Brain microvascular endothelial cell (primary cell): ENCODE measurements at regions not wholly inside any gene's neighbourhood (a gene's known extent, or its start where the extent isn't known, plus 50 kb on each side); places are given as distances from the start of the nearest gene placed in this dataset.
A peak's percentile ranks its signal among the peaks of the same experiment; 100 is the strongest.

Source experiments
- DNase-seq: peaks from one replicate; pipeline ENCODE4 v3.0.0-alpha.2; 2020
- H3K27ac ChIP-seq: fragments of 250-450 bp; sonication (Bioruptor Pico); 2 replicates; pipeline ENCODE4 v1.5.1; 2020; ENCODE audit warnings: mild to moderate bottlenecking, moderate library complexity
- H3K27me3 ChIP-seq: fragments of 250-450 bp; sonication (Bioruptor Pico); replicated peaks from 2 replicates; pipeline ENCODE4 v1.5.1; 2020; ENCODE audit warnings: mild to moderate bottlenecking
- H3K36me3 ChIP-seq: fragments of 250-450 bp; sonication (Bioruptor Pico); replicated peaks from 2 replicates; pipeline ENCODE4 v1.5.1; 2020; ENCODE audit warnings: mild to moderate bottlenecking
- H3K4me3 ChIP-seq: 2 replicates; pipeline ENCODE4 v1.5.1; 2011; ENCODE audit warnings: low read depth, mild to moderate bottlenecking, control low read depth, low read length, moderate library complexity
- CTCF ChIP-seq: IDR thresholded peaks from 2 replicates; pipeline ENCODE4 v1.5.1; 2011; ENCODE audit warnings: low read depth, mild to moderate bottlenecking, moderate library complexity, low read length, control low read depth, inconsistent platforms; ENCODE audit errors: missing control alignments
- in situ Hi-C: cut with HindIII; loops from 2 replicates; pipeline ENCODE4 v1.10.0; 2017; ENCODE audit warnings: low sequenced_read_pairs, low pct_ligation_motif_present

GRCh38 chr5:91494447-91494996, 111.4 kb upstream of the ARRDC3 start:
- no peak for TF ChIP-seq CTCF
- Histone ChIP-seq H3K27ac (no peak overlapping the region), H3K36me3 (no peaks in the 10 kb centered on the region), H3K4me3 (no peak overlapping the region), H3K27me3 (no peaks in the 10 kb centered on the region)
- DNase-seq = no peak
- in situ Hi-C loops = no loop called here

- H3K27ac ChIP-seq = no peak overlapping the region
- no peaks in the 10 kb centered on the region for H3K36me3 ChIP-seq
- in situ Hi-C loops = no loop called here
- no peaks in the 10 kb centered on the region for H3K27me3 ChIP-seq
- DNase-seq = no peak
- H3K4me3 ChIP-seq = no peak overlapping the region
- no peak for TF ChIP-seq CTCF
Observed at GRCh38 chr5:91493086-91493485, 110.0 kb upstream of the ARRDC3 start.

- Histone ChIP-seq H3K36me3 (no peaks in the 10 kb centered on the region), H3K27ac (no peak overlapping the region), H3K27me3 (no peaks in the 10 kb centered on the region), H3K4me3 (no peak overlapping the region)
- in situ Hi-C loops = no loop called here
- no peak for TF ChIP-seq CTCF
- no peak for DNase-seq
Observed at GRCh38 chr5:91491229-91491628, 108.1 kb upstream of the ARRDC3 start.

GRCh38 chr5:91490316-91490715, 107.2 kb upstream of the ARRDC3 start:
- H3K4me3 ChIP-seq = no peak overlapping the region
- TF ChIP-seq CTCF = no peak
- H3K27me3 ChIP-seq = no peaks in the 10 kb centered on the region
- no peak overlapping the region for H3K27ac ChIP-seq
- in situ Hi-C loops = no loop called here
- DNase-seq = no peak
- H3K36me3 ChIP-seq = no peaks in the 10 kb centered on the region

GRCh38 chr5:91487420-91487819, 104.3 kb upstream of the ARRDC3 start:
- Histone ChIP-seq H3K36me3 (no peaks in the 10 kb centered on the region), H3K27ac (no peak overlapping the region), H3K4me3 (no peak overlapping the region), H3K27me3 (no peaks in the 10 kb centered on the region)
- no peak for TF ChIP-seq CTCF
- in situ Hi-C loops = no loop called here
- DNase-seq = no peak

GRCh38 chr5:91486638-91487037, 103.5 kb upstream of the ARRDC3 start:
- Histone ChIP-seq H3K4me3 (no peak overlapping the region), H3K36me3 (no peaks in the 10 kb centered on the region), H3K27me3 (no peaks in the 10 kb centered on the region), H3K27ac (no peak overlapping the region)
- in situ Hi-C loops = no loop called here
- TF ChIP-seq CTCF = no peak
- DNase-seq = peak; percentile 49
